ENCODE measurements at regions not wholly inside any gene's neighbourhood (a gene's known extent, or its start where the extent isn't known, plus 50 kb on each side); places are given as distances from the start of the nearest gene placed in this dataset.

DNA sequence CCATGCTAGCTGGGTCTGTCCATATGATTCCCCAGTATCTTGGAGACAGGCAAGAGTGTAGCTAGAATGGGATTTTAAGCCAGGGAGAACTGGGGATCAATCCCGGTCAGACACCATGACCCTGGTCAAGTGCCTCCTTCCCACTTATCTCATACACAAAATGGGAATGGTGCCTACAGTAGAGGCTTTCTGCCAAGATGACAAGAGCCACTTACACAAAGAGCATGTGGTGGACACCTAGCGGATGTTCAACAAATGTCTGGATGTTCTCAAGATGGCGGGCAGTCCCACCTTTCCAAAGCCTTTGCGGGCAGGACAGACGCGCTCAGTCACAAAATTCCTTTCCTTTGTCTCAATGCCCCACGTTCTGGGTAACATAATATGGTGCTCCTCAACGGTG, 57.3 kb downstream of the MAF start:
- no peak overlapping the region for H2BK5ac ChIP-seq (ENCODE audit: low read depth, low read length, poor library complexity, severe bottlenecking)
- H4K8ac ChIP-seq (ENCODE audit: low read depth in 2 of 2, low read length in 2 of 2): no peak overlapping the region
- TF ChIP-seq, protein P1, sequence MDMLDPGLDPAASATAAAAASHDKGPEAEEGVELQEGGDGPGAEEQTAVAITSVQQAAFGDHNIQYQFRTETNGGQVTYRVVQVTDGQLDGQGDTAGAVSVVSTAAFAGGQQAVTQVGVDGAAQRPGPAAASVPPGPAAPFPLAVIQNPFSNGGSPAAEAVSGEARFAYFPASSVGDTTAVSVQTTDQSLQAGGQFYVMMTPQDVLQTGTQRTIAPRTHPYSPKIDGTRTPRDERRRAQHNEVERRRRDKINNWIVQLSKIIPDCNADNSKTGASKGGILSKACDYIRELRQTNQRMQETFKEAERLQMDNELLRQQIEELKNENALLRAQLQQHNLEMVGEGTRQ (IDR thresholded peaks at IDR 0.05; ENCODE audit: low read depth, low read length): no peak
- TF ChIP-seq POLR2A (IDR thresholded peaks at IDR 0.05; ENCODE audit: low read depth, low read length): no peak
- TF ChIP-seq, protein P2, sequence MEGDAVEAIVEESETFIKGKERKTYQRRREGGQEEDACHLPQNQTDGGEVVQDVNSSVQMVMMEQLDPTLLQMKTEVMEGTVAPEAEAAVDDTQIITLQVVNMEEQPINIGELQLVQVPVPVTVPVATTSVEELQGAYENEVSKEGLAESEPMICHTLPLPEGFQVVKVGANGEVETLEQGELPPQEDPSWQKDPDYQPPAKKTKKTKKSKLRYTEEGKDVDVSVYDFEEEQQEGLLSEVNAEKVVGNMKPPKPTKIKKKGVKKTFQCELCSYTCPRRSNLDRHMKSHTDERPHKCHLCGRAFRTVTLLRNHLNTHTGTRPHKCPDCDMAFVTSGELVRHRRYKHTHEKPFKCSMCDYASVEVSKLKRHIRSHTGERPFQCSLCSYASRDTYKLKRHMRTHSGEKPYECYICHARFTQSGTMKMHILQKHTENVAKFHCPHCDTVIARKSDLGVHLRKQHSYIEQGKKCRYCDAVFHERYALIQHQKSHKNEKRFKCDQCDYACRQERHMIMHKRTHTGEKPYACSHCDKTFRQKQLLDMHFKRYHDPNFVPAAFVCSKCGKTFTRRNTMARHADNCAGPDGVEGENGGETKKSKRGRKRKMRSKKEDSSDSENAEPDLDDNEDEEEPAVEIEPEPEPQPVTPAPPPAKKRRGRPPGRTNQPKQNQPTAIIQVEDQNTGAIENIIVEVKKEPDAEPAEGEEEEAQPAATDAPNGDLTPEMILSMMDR (conservative IDR thresholded peaks at IDR 0.05; ENCODE audit: low read depth, low read length): no peak
- TF ChIP-seq BHLHE40 (IDR thresholded peaks at IDR 0.05; ENCODE audit: low read depth, low read length): no peak
- TF ChIP-seq, protein P3, sequence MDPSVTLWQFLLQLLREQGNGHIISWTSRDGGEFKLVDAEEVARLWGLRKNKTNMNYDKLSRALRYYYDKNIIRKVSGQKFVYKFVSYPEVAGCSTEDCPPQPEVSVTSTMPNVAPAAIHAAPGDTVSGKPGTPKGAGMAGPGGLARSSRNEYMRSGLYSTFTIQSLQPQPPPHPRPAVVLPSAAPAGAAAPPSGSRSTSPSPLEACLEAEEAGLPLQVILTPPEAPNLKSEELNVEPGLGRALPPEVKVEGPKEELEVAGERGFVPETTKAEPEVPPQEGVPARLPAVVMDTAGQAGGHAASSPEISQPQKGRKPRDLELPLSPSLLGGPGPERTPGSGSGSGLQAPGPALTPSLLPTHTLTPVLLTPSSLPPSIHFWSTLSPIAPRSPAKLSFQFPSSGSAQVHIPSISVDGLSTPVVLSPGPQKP (IDR thresholded peaks at IDR 0.05; ENCODE audit: borderline replicate concordance, low read depth, low read length): no peak
- TF ChIP-seq MXI1 (IDR thresholded peaks at IDR 0.05; ENCODE audit: borderline replicate concordance, low read depth, low read length): no peak
- TF ChIP-seq SMC3 (IDR thresholded peaks at IDR 0.05; ENCODE audit: low read depth, low read length): no peak
- no peak for TF ChIP-seq MAZ (IDR thresholded peaks at IDR 0.05; ENCODE audit: borderline replicate concordance, low read depth, low read length)
- TF ChIP-seq NFE2L2 (IDR thresholded peaks at IDR 0.05; ENCODE audit: low read depth, low read length): no peak
- TF ChIP-seq RFX5 (IDR thresholded peaks at IDR 0.05; ENCODE audit: low read depth, low read length): no peak
- TF ChIP-seq FOS (IDR thresholded peaks at IDR 0.05; ENCODE audit: low read depth, low read length): no peak
- no peak for TF ChIP-seq CHD1 (IDR thresholded peaks at IDR 0.05; ENCODE audit: low read depth, low read length)
- TF ChIP-seq RCOR1 (IDR thresholded peaks at IDR 0.05; ENCODE audit: insufficient replicate concordance, low read length): no peak
- no peak for TF ChIP-seq MAFK (IDR thresholded peaks at IDR 0.05; ENCODE audit: low read depth, low read length)
- TF ChIP-seq RAD21 (IDR thresholded peaks at IDR 0.05; ENCODE audit: low read length): no peak
- no peak overlapping the region for H3K14ac ChIP-seq (replicated peaks; ENCODE audit: low read depth, low read length)
- DNase-seq: no peak
- no peak overlapping the region for H4K5ac ChIP-seq (ENCODE audit: low read depth, low read length)
- no peaks in the 10 kb centered on the region for H3K27me3 ChIP-seq (ENCODE audit: control insufficient read depth, insufficient read depth, low read length)
- no peaks in the 10 kb centered on the region for H3K36me3 ChIP-seq (ENCODE audit: control insufficient read depth, insufficient read depth, low read length)
- no peak for ATAC-seq (ENCODE audit: low read depth)
- H3K18ac ChIP-seq (ENCODE audit: low read depth, low read length): no peak overlapping the region
- H2AK5ac ChIP-seq (ENCODE audit: low read depth, low read length): no peak overlapping the region
- POLR2A ChIA-PET (ENCODE audit: unreplicated experiment): no interaction called here
- H3K4me2 ChIP-seq (ENCODE audit: low read depth, low read length): no peak overlapping the region
- 84% methylated on average over 5 of the region's 8 CpGs; no CpG with 5 or more reads in 1 of the 2 experiments for WGBS, 2 experiments (ENCODE audit: extremely low coverage in 2 of 2, insufficient read length in 1 of 2)
- no peak overlapping the region for H2BK120ac ChIP-seq (ENCODE audit: low read depth, low read length)
- no peak overlapping the region for H3K4me3 ChIP-seq (ENCODE audit: insufficient read depth, low read depth, low read length)
- no peak overlapping the region for H3K27ac ChIP-seq (ENCODE audit: insufficient read depth, low read length)
- H3K9ac ChIP-seq (ENCODE audit: low read depth, low read length): no peak overlapping the region
- no peaks in the 10 kb centered on the region for H4K20me1 ChIP-seq (ENCODE audit: insufficient read depth, low read length)
- no peak overlapping the region for H2AFZ ChIP-seq (replicated peaks; ENCODE audit: low read length, poor library complexity)
- in situ Hi-C loops (cut with MboI; ENCODE audit: low sequenced_read_pairs): no loop called here
- no peaks in the 10 kb centered on the region for H3K79me1 ChIP-seq (ENCODE audit: low read depth in 1 of 2, low read length in 2 of 2)
- BruUV-seq (replicated peaks): no TSS peak
- H2BK15ac ChIP-seq (ENCODE audit: low read depth, low read length): no peak overlapping the region
- H3K56ac ChIP-seq (ENCODE audit: extremely low read depth, insufficient read depth, low read length): no peak overlapping the region
- H3K9me1 ChIP-seq (ENCODE audit: insufficient read depth, low read length): no peaks in the 10 kb centered on the region
- peaks cover 20% of the 10 kb centered on the region for H3K9me3 ChIP-seq (ENCODE audit: control insufficient read depth, insufficient read depth, low read length)
- dilution Hi-C loops (cut with HindIII; ENCODE audit: low sequenced_read_pairs, unreplicated experiment): no loop called here
- CTCF ChIA-PET: no interaction called here
- H2AK9ac ChIP-seq (replicated peaks; ENCODE audit: low read depth, low read length, poor library complexity): no peak overlapping the region
- no peak overlapping the region for H2BK20ac ChIP-seq (ENCODE audit: low read depth, low read length)
- H3K4ac ChIP-seq (ENCODE audit: low read depth, low read length): no peak overlapping the region
- no peak overlapping the region for H4K91ac ChIP-seq (ENCODE audit: insufficient read depth, low read depth, low read length)
- intact Hi-C loops (cut with micrococcal nuclease): no loop called here
- H3K23ac ChIP-seq (ENCODE audit: low read depth, low read length): no peak overlapping the region
- no peaks in the 10 kb centered on the region for H3K4me1 ChIP-seq (ENCODE audit: control insufficient read depth, insufficient read depth, low read length)
